GM12892 (cell line): ENCODE measurements at regions not wholly inside any gene's neighbourhood (a gene's known extent, or its start where the extent isn't known, plus 50 kb on each side); places are given as distances from the start of the nearest gene placed in this dataset.

Experiments used
- DNase-seq: peaks from one replicate; pipeline ENCODE4 v3.0.0; 2011; ENCODE audit not compliant: insufficient read length
- FAIRE-seq: peaks from 2 replicates; lab custom pipeline; 2011; peaks lifted over from hg19 to GRCh38; lab: Jason Lieb, UNC
- POLR2A ChIP-seq: IDR thresholded peaks from 2 replicates; pipeline ENCODE4 v1.6.1; 2011; ENCODE audit warnings: low read depth, low read length, control low read depth
- POLR2AphosphoS5 ChIP-seq: IDR thresholded peaks from 2 replicates; pipeline ENCODE4 v1.6.1; 2011; ENCODE audit warnings: low read depth, low read length, control low read depth
- TAF1 ChIP-seq: IDR thresholded peaks from 2 replicates; pipeline ENCODE4 v1.6.1; 2011; ENCODE audit warnings: low read depth, mild to moderate bottlenecking, control low read depth, low read length, borderline replicate concordance

GRCh38 chr6:156517088-156517487 lies 260.1 kb upstream of the ARID1B start:
- no peak for TF ChIP-seq POLR2A
- TF ChIP-seq TAF1, result no peak
- no peak for TF ChIP-seq POLR2AphosphoS5
- FAIRE-seq (no peak), DNase-seq (no peak)

- no peak for TF ChIP-seq POLR2AphosphoS5
- no peak for TF ChIP-seq POLR2A
- no peak for DNase-seq
- FAIRE-seq, result no peak
These were observed 261.9 kb upstream of the ARID1B start for GRCh38 chr6:156515242-156515641.

GRCh38 chr6:156513504-156513903 lies 263.7 kb upstream of the ARID1B start:
- DNase-seq (no peak), FAIRE-seq (no peak)
- TF ChIP-seq POLR2A (no peak), TAF1 (no peak), POLR2AphosphoS5 (no peak)

- DNase-seq (no peak), FAIRE-seq (no peak)
- TF ChIP-seq TAF1 (no peak), POLR2A (no peak), POLR2AphosphoS5 (no peak)
These were observed 265.6 kb upstream of the ARID1B start for GRCh38 chr6:156511570-156511969.

- no peak for TF ChIP-seq POLR2A
- no peak for TF ChIP-seq POLR2AphosphoS5
- TF ChIP-seq TAF1, result no peak
- no peak for FAIRE-seq
- DNase-seq, result no peak
These were observed 266.1 kb upstream of the ARID1B start for GRCh38 chr6:156511051-156511450.

GRCh38 chr6:156510242-156510641 lies 266.9 kb upstream of the ARID1B start:
- DNase-seq, result no peak
- TF ChIP-seq POLR2AphosphoS5 (no peak), POLR2A (no peak), TAF1 (no peak)
- FAIRE-seq, result no peak

- FAIRE-seq (no peak), DNase-seq (no peak)
- TF ChIP-seq TAF1 (no peak), POLR2A (no peak), POLR2AphosphoS5 (no peak)
These were observed 267.7 kb upstream of the ARID1B start for GRCh38 chr6:156509496-156509895.

GRCh38 chr6:156508923-156509322 lies 268.3 kb upstream of the ARID1B start:
- FAIRE-seq (no peak), DNase-seq (no peak)
- TF ChIP-seq POLR2AphosphoS5, result no peak
- no peak for TF ChIP-seq POLR2A
- TF ChIP-seq TAF1, result no peak

- no peak for DNase-seq
- TF ChIP-seq POLR2AphosphoS5 (no peak), TAF1 (no peak), POLR2A (no peak)
- no peak for FAIRE-seq
These were observed 269.1 kb upstream of the ARID1B start for GRCh38 chr6:156508126-156508525.

GRCh38 chr6:156507656-156508055 lies 269.5 kb upstream of the ARID1B start:
- FAIRE-seq, result no peak
- TF ChIP-seq POLR2A (no peak), POLR2AphosphoS5 (no peak), TAF1 (no peak)
- no peak for DNase-seq

- no peak for TF ChIP-seq POLR2A
- TF ChIP-seq TAF1, result no peak
- no peak for TF ChIP-seq POLR2AphosphoS5
- no peak for FAIRE-seq
- no peak for DNase-seq
These were observed 270.1 kb upstream of the ARID1B start for GRCh38 chr6:156507106-156507505.

GRCh38 chr6:156502969-156503504 lies 274.1 kb upstream of the ARID1B start:
- FAIRE-seq, result no peak
- no peak for DNase-seq
- TF ChIP-seq POLR2AphosphoS5 (no peak), POLR2A (no peak), TAF1 (no peak)

- FAIRE-seq, result no peak
- TF ChIP-seq POLR2AphosphoS5, result no peak
- TF ChIP-seq POLR2A, result no peak
- no peak for TF ChIP-seq TAF1
- no peak for DNase-seq
These were observed 279.6 kb upstream of the ARID1B start for GRCh38 chr6:156497618-156498017.

GRCh38 chr6:156487877-156488276 lies 289.3 kb upstream of the ARID1B start:
- TF ChIP-seq TAF1 (no peak), POLR2A (no peak), POLR2AphosphoS5 (no peak)
- FAIRE-seq, result no peak
- DNase-seq, result no peak
